IMR-90 (cell line): ENCODE measurements at regions not wholly inside any gene's neighbourhood (a gene's known extent, or its start where the extent isn't known, plus 50 kb on each side); places are given as distances from the start of the nearest gene placed in this dataset.

ENCODE experiments used
- ATAC-seq: fragments of 200-7000 bp; cut with Tn5 transposase; 2 replicates; pipeline ENCODE4 v1.9.1; 2020; ENCODE audit warnings: low read depth, mild to moderate bottlenecking, moderate library complexity
- BruUV-seq: library from RNA; stranded (reverse); fragments of 400-500 nt; replicated peaks from 2 replicates; lab custom pipeline; 2021; lab: Mats Ljungman, UMichigan
- CTCF ChIA-PET: fragments of 300-600 bp; formaldehyde crosslinking; extraction: SDS; loops from one replicate; lab custom pipeline; 2021; ENCODE audit warnings: antibody characterized with exemption; lab: Yijun Ruan, JAX
- POLR2A ChIA-PET: fragments of 300-600 bp; sonication (Branson Sonifier 250); formaldehyde crosslinking; loops from one replicate; lab custom pipeline; 2022; ENCODE audit warnings: antibody characterized with exemption; ENCODE audit not compliant: unreplicated experiment; lab: Charles Lee
- DNase-seq: peaks from one replicate; pipeline ENCODE4 v3.0.0; 2013
- H2AFZ ChIP-seq: replicated peaks from 2 replicates; pipeline ENCODE3; 2013; ENCODE audit warnings: low read length, mild to moderate bottlenecking; ENCODE audit not compliant: poor library complexity
- H2AK5ac ChIP-seq: 2 replicates; pipeline ENCODE4 v1.6.1; 2013; ENCODE audit warnings: low read depth, low read length, inconsistent platforms
- H2AK9ac ChIP-seq: replicated peaks from 2 replicates; pipeline ENCODE3; 2013; ENCODE audit warnings: mild to moderate bottlenecking, low read depth, low read length, moderate library complexity; ENCODE audit not compliant: poor library complexity
- H2BK120ac ChIP-seq: 2 replicates; pipeline ENCODE4 v1.6.1; 2013; ENCODE audit warnings: low read depth, low read length, inconsistent platforms
- H2BK15ac ChIP-seq: 3 replicates; pipeline ENCODE4 v1.6.1; 2013; ENCODE audit warnings: low read depth, low read length, inconsistent platforms
- H2BK20ac ChIP-seq: 2 replicates; pipeline ENCODE4 v1.6.1; 2013; ENCODE audit warnings: low read depth, mild to moderate bottlenecking, inconsistent platforms, low read length, moderate library complexity
- H2BK5ac ChIP-seq: 2 replicates; pipeline ENCODE4 v1.6.1; 2013; ENCODE audit warnings: mild to moderate bottlenecking, low read depth, low read length, inconsistent platforms; ENCODE audit not compliant: poor library complexity, severe bottlenecking
- H3K14ac ChIP-seq: replicated peaks from 2 replicates; pipeline ENCODE4 v1.6.1; 2013; ENCODE audit warnings: low read depth, low read length, inconsistent platforms
- H3K18ac ChIP-seq: 2 replicates; pipeline ENCODE4 v1.6.1; 2013; ENCODE audit warnings: low read depth, low read length, control low read depth
- H3K23ac ChIP-seq: 2 replicates; pipeline ENCODE4 v1.6.1; 2013; ENCODE audit warnings: low read depth, low read length, inconsistent platforms
- H3K27ac ChIP-seq: 2 replicates; pipeline ENCODE4 v1.5.1; 2013; ENCODE audit warnings: mild to moderate bottlenecking, control low read depth, low read length; ENCODE audit not compliant: insufficient read depth
- H3K27me3 ChIP-seq: 2 replicates; pipeline ENCODE4 v1.6.1; 2013; ENCODE audit warnings: low read length; ENCODE audit not compliant: control insufficient read depth, insufficient read depth
- H3K36me3 ChIP-seq: 2 replicates; pipeline ENCODE4 v1.6.1; 2013; ENCODE audit warnings: low read length, mixed read lengths; ENCODE audit not compliant: control insufficient read depth, insufficient read depth
- H3K4ac ChIP-seq: 2 replicates; pipeline ENCODE4 v1.6.1; 2013; ENCODE audit warnings: low read depth, low read length, inconsistent platforms
- H3K4me1 ChIP-seq: 2 replicates; pipeline ENCODE4 v1.6.1; 2013; ENCODE audit warnings: low read length, mixed read lengths; ENCODE audit not compliant: control insufficient read depth, insufficient read depth
- H3K4me2 ChIP-seq: 2 replicates; pipeline ENCODE4 v1.6.1; 2013; ENCODE audit warnings: low read depth, mild to moderate bottlenecking, control low read depth, low read length, moderate library complexity
- H3K4me3 ChIP-seq: 2 replicates; pipeline ENCODE4 v1.5.1; 2013; ENCODE audit warnings: low read depth, mild to moderate bottlenecking, control low read depth, low read length, moderate library complexity; ENCODE audit not compliant: insufficient read depth
- H3K56ac ChIP-seq: 2 replicates; pipeline ENCODE4 v1.6.1; 2013; ENCODE audit warnings: low read length, inconsistent platforms; ENCODE audit not compliant: insufficient read depth; ENCODE audit errors: extremely low read depth
- H3K79me1 ChIP-seq, 2 experiments: 2 replicates each; pipeline ENCODE4 v1.6.1; 2013; ENCODE audit warnings: low read length in 2 of 2, inconsistent platforms in 1 of 2, low read depth in 1 of 2
- H3K9ac ChIP-seq: 2 replicates; pipeline ENCODE4 v1.6.1; 2013; ENCODE audit warnings: low read depth, low read length, control low read depth
- H3K9me1 ChIP-seq: 2 replicates; pipeline ENCODE4 v1.6.1; 2013; ENCODE audit warnings: low read length, inconsistent platforms; ENCODE audit not compliant: insufficient read depth
- H3K9me3 ChIP-seq: 2 replicates; pipeline ENCODE4 v1.6.1; 2013; ENCODE audit warnings: low read length; ENCODE audit not compliant: control insufficient read depth, insufficient read depth
- H4K20me1 ChIP-seq: 2 replicates; pipeline ENCODE4 v1.6.1; 2013; ENCODE audit warnings: low read length, inconsistent platforms; ENCODE audit not compliant: insufficient read depth
- H4K5ac ChIP-seq: 2 replicates; pipeline ENCODE4 v1.6.1; 2013; ENCODE audit warnings: mild to moderate bottlenecking, low read depth, low read length, control low read depth
- H4K8ac ChIP-seq, 2 experiments: 2 replicates each; pipeline ENCODE4 v1.6.1; 2013; ENCODE audit warnings: low read depth in 2 of 2, low read length in 2 of 2, control low read depth in 1 of 2, inconsistent platforms in 1 of 2
- H4K91ac ChIP-seq: 2 replicates; pipeline ENCODE4 v1.6.1; 2013; ENCODE audit warnings: low read depth, low read length, inconsistent platforms; ENCODE audit not compliant: insufficient read depth
- CEBPB ChIP-seq: IDR thresholded peaks from 2 replicates; pipeline ENCODE4 v1.6.1; 2012; ENCODE audit warnings: low read depth, low read length, improper control_type of control experiment
- CHD1 ChIP-seq: IDR thresholded peaks from 2 replicates; pipeline ENCODE4 v1.6.1; 2012; ENCODE audit warnings: low read depth, low read length, improper control_type of control experiment
- CTCF ChIP-seq: conservative IDR thresholded peaks from 2 replicates; pipeline ENCODE4 v1.5.1; 2012; ENCODE audit warnings: mild to moderate bottlenecking, low read depth, low read length, improper control_type of control experiment
- ELK1 ChIP-seq: fragments of 150-350 bp; IDR thresholded peaks from 2 replicates; pipeline ENCODE4 v1.6.1; 2016; ENCODE audit warnings: low read depth, mild to moderate bottlenecking, low read length, moderate library complexity, borderline replicate concordance
- FOS ChIP-seq: fragments of 150-350 bp; IDR thresholded peaks from 2 replicates; pipeline ENCODE4 v1.6.1; 2016; ENCODE audit warnings: low read depth, low read length
- MAFK ChIP-seq: IDR thresholded peaks from 2 replicates; pipeline ENCODE4 v1.6.1; 2012; ENCODE audit warnings: low read depth, low read length, improper control_type of control experiment
- MAZ ChIP-seq: IDR thresholded peaks from 2 replicates; pipeline ENCODE4 v1.6.1; 2012; ENCODE audit warnings: low read depth, mild to moderate bottlenecking, low read length, improper control_type of control experiment, moderate library complexity, borderline replicate concordance
- MXI1 ChIP-seq: IDR thresholded peaks from 2 replicates; pipeline ENCODE4 v1.6.1; 2012; ENCODE audit warnings: low read depth, mild to moderate bottlenecking, low read length, moderate library complexity, borderline replicate concordance
- NFE2L2 ChIP-seq: fragments of 150-350 bp; IDR thresholded peaks from 2 replicates; pipeline ENCODE4 v1.6.1; 2016; ENCODE audit warnings: low read depth, mild to moderate bottlenecking, low read length
- POLR2A ChIP-seq: IDR thresholded peaks from 2 replicates; pipeline ENCODE4 v1.6.1; 2012; ENCODE audit warnings: mild to moderate bottlenecking, low read depth, low read length
- RAD21 ChIP-seq: IDR thresholded peaks from 2 replicates; pipeline ENCODE4 v1.6.1; 2012; ENCODE audit warnings: low read length, improper control_type of control experiment
- RCOR1 ChIP-seq: IDR thresholded peaks from 2 replicates; pipeline ENCODE4 v1.6.1; 2012; ENCODE audit warnings: mild to moderate bottlenecking, low read length, improper control_type of control experiment; ENCODE audit not compliant: insufficient replicate concordance
- RFX5 ChIP-seq: IDR thresholded peaks from 2 replicates; pipeline ENCODE4 v1.8.0; 2012; ENCODE audit warnings: low read depth, mild to moderate bottlenecking, low read length, moderate library complexity
- SMC3 ChIP-seq: fragments of 150-350 bp; IDR thresholded peaks from 2 replicates; pipeline ENCODE4 v1.6.1; 2016; ENCODE audit warnings: low read depth, mild to moderate bottlenecking, antibody characterized with exemption, low read length, moderate library complexity
- USF2 ChIP-seq: fragments of 150-350 bp; IDR thresholded peaks from 2 replicates; pipeline ENCODE4 v1.6.1; 2017; ENCODE audit warnings: mild to moderate bottlenecking, antibody characterized with exemption, low read length, low read depth
- WGBS, 2 experiments: methylation state at CpG; one replicate each; pipeline versions ENCODE4 v1.1.5 to v1.1.7; 2013; ENCODE audit warnings: missing lambda C conversion rate in 2 of 2; ENCODE audit not compliant: insufficient read length in 1 of 2; ENCODE audit errors: extremely low coverage in 2 of 2; 5-methylcytosine and 5-hydroxymethylcytosine counted together
- dilution Hi-C: fragments of 300-500 bp; cut with HindIII; formaldehyde crosslinking; loops from one replicate; pipeline ENCODE4 v1.14.3; 2018; ENCODE audit warnings: low sequenced_read_pairs; ENCODE audit not compliant: unreplicated experiment
- in situ Hi-C: fragments of 300-500 bp; cut with MboI; formaldehyde crosslinking; loops from 3 replicates; pipeline ENCODE4 v1.14.3; 2019; ENCODE audit warnings: low sequenced_read_pairs, inconsistent platforms, mixed read lengths
- intact Hi-C: fragments of 100-400 bp; cut with micrococcal nuclease; formaldehyde crosslinking; loops from 2 replicates; pipeline ENCODE4 v1.10.0; 2022

GRCh38 chr9:126559296-126559695, 54.4 kb upstream of the LMX1B start:
- Histone ChIP-seq H2AK9ac (no peak overlapping the region), H3K23ac (no peak overlapping the region), H4K5ac (no peak overlapping the region), H4K91ac (no peak overlapping the region), H3K79me1 (no peaks in the 10 kb centered on the region), H3K4me1 (no peaks in the 10 kb centered on the region), H2BK20ac (no peak overlapping the region), H4K20me1 (no peaks in the 10 kb centered on the region), H3K36me3 (no peaks in the 10 kb centered on the region), H3K4me2 (no peak overlapping the region), H2BK15ac (no peak overlapping the region), H3K18ac (no peak overlapping the region), H3K56ac (no peak overlapping the region), H2AK5ac (no peak overlapping the region), H3K14ac (no peak overlapping the region), H2AFZ (no peak overlapping the region), H3K9me3 (peaks cover 4% of the 10 kb centered on the region), H3K4ac (no peak overlapping the region), H3K9ac (no peak overlapping the region), H3K4me3 (no peak overlapping the region), H3K9me1 (no peaks in the 10 kb centered on the region), H4K8ac (no peak overlapping the region), H3K27me3 (peaks cover 42% of the 10 kb centered on the region), H2BK5ac (no peak overlapping the region), H2BK120ac (no peak overlapping the region), H3K27ac (no peak overlapping the region)
- TF ChIP-seq RCOR1 = no peak
- no peak for TF ChIP-seq FOS
- TF ChIP-seq ELK1 = no peak
- no peak for TF ChIP-seq MAFK
- no peak for TF ChIP-seq SMC3
- no peak for TF ChIP-seq CTCF
- no peak for TF ChIP-seq NFE2L2
- no peak for TF ChIP-seq RFX5
- TF ChIP-seq MXI1 = no peak
- no peak for TF ChIP-seq CEBPB
- no peak for TF ChIP-seq MAZ
- TF ChIP-seq USF2 = no peak
- TF ChIP-seq POLR2A = no peak
- no peak for TF ChIP-seq CHD1
- no peak for TF ChIP-seq RAD21
- dilution Hi-C loops = no loop called here
- DNase-seq = no peak
- ChIA-PET POLR2A (no interaction called here), CTCF (no interaction called here)
- BruUV-seq = no TSS peak
- intact Hi-C loops = no loop called here
- no peak for ATAC-seq
- no CpG with 5 or more reads among the region's 2 CpGs for WGBS, 2 experiments
- in situ Hi-C loops = loop anchor here (5.0 kb wide), 1 partner anchor 57 kb away; no protein-coding TSS in a partner anchor
